K562 (cell line): ENCODE measurements at regions not wholly inside any gene's neighbourhood (a gene's known extent, or its start where the extent isn't known, plus 50 kb on each side); places are given as distances from the start of the nearest gene placed in this dataset.

Experiments used
- BDP1 ChIP-seq: IDR thresholded peaks from 3 replicates; pipeline ENCODE4 v1.6.1; 2011; ENCODE audit not compliant: insufficient read length, insufficient read depth
- BHLHE40 ChIP-seq: IDR thresholded peaks from 2 replicates; pipeline ENCODE4 v1.6.1; 2011; ENCODE audit warnings: low read length, improper control_type of control experiment
- E2F4 ChIP-seq: sonication (generic); formaldehyde crosslinking; IDR thresholded peaks from 2 replicates; pipeline ENCODE4 v1.8.0; 2022; ENCODE audit warnings: mild to moderate bottlenecking, low read depth, missing genetic modification reagents
- EZH2 ChIP-seq: IDR thresholded peaks from 2 replicates; pipeline ENCODE4 v1.6.1; 2012; ENCODE audit warnings: low read depth, mild to moderate bottlenecking, inconsistent platforms, low read length, borderline replicate concordance
- GTF2F1 ChIP-seq: IDR thresholded peaks from 2 replicates; pipeline ENCODE4 v1.6.1; 2011; ENCODE audit warnings: low read depth, low read length, improper control_type of control experiment
- JUNB ChIP-seq: fragments of 450-650 bp; formaldehyde crosslinking; conservative IDR thresholded peaks from 2 replicates; pipeline ENCODE4 v1.4.0; 2020; ENCODE audit warnings: mild to moderate bottlenecking

GRCh38 chr12:124433147-124433874, 134.1 kb downstream of the NCOR2 start:
- no peak for TF ChIP-seq BDP1
- no peak for TF ChIP-seq E2F4 (CRISPR knock-in tag)
- no peak for TF ChIP-seq EZH2
- no peak for TF ChIP-seq BHLHE40
- TF ChIP-seq JUNB (CRISPR knock-in tag) = no peak
- no peak for TF ChIP-seq GTF2F1
